HFFc6 (cell line): ENCODE measurements at regions not wholly inside any gene's neighbourhood (a gene's known extent, or its start where the extent isn't known, plus 50 kb on each side); places are given as distances from the start of the nearest gene placed in this dataset.

ENCODE experiments used
- DNase-seq: peaks from one replicate; pipeline ENCODE4 v3.0.0-alpha.2; 2018
- H3K27ac Mint-ChIP-seq: 2 replicates; pipeline ENCODE4 v1.8.0; 2020; ENCODE audit warnings: mild to moderate bottlenecking, mixed read lengths
- H3K27me3 Mint-ChIP-seq: 2 replicates; pipeline ENCODE4 v1.8.0; 2021; ENCODE audit warnings: mild to moderate bottlenecking, moderate library complexity, mixed read lengths; ENCODE audit not compliant: insufficient read depth
- H3K36me3 Mint-ChIP-seq: 2 replicates; pipeline ENCODE4 v1.8.0; 2021; ENCODE audit warnings: low read depth, mixed read lengths
- H3K4me1 Mint-ChIP-seq: 2 replicates; pipeline ENCODE4 v1.8.0; 2020; ENCODE audit warnings: low read depth, mixed read lengths
- H3K4me3 Mint-ChIP-seq: 2 replicates; pipeline ENCODE4 v1.8.0; 2020; ENCODE audit warnings: mild to moderate bottlenecking, moderate library complexity, mixed read lengths
- H3K9me3 Mint-ChIP-seq: 2 replicates; pipeline ENCODE4 v1.8.0; 2020; ENCODE audit warnings: mild to moderate bottlenecking, mixed read lengths
- TF ChIP-seq, protein P1 (sequence below): fragments of 200-600 bp; sonication (generic); IDR thresholded peaks from 2 replicates; pipeline ENCODE4 v1.5.0; 2021; ENCODE audit warnings: antibody characterized with exemption, mild to moderate bottlenecking

DNA sequence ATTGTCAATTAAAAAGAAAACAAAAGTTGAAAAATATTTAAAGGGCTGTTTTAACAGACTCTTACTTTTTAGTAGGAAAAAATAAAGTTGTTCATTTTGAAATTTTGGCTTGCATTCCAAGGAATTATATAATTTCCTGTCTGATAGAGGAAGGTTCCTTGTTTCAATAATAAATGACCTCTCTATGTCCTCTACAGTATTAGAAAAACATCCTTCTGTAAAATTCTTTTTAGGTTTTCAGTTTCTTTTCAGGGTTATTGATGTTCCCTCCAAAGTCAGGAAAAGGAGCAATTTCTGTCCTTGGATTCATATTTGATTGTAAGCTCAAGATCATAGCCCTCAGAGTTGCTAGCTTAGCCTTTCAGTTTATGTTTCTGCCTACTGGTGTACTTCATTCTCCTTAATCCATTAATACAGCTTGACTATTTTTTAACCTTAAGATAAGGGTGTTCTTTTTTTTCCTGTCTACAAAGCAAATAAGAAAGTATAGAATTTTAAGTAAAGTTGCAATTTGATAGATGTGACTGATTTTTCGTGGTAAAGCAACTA lies 125.2 kb upstream of the COL3A1 start:
- Mint-ChIP-seq H3K4me1 (peaks cover 34% of the 10 kb centered on the region), H3K27me3 (no peaks in the 10 kb centered on the region), H3K4me3 (no peak overlapping the region), H3K27ac (no peak overlapping the region), H3K9me3 (no peaks in the 10 kb centered on the region), H3K36me3 (peaks cover 4% of the 10 kb centered on the region; the same call in 1 of the 2 replicates)
- DNase-seq, result no peak
- TF ChIP-seq, protein P1, sequence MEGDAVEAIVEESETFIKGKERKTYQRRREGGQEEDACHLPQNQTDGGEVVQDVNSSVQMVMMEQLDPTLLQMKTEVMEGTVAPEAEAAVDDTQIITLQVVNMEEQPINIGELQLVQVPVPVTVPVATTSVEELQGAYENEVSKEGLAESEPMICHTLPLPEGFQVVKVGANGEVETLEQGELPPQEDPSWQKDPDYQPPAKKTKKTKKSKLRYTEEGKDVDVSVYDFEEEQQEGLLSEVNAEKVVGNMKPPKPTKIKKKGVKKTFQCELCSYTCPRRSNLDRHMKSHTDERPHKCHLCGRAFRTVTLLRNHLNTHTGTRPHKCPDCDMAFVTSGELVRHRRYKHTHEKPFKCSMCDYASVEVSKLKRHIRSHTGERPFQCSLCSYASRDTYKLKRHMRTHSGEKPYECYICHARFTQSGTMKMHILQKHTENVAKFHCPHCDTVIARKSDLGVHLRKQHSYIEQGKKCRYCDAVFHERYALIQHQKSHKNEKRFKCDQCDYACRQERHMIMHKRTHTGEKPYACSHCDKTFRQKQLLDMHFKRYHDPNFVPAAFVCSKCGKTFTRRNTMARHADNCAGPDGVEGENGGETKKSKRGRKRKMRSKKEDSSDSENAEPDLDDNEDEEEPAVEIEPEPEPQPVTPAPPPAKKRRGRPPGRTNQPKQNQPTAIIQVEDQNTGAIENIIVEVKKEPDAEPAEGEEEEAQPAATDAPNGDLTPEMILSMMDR, result no peak

DNA sequence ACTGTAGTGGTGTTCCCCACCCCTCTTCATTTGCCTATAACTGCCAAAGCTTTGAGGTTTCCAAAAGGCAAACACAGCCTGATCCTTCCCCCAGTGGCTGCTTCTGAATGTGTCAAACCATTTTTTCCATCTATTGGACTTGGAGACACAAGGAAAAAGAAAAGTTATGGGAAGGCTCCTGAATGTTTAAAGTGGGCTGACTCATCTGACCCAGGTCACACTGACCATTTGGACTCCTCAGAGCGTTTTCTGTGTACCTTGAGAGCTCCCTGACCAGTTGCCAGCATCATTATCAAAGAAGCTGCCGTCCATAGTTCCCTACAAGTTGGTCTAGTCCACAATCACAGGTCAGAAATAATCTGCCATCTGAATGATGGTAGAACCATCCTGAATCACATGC lies 123.4 kb upstream of the COL3A1 start:
- TF ChIP-seq, protein P1, result no peak
- H3K9me3 Mint-ChIP-seq, result no peaks in the 10 kb centered on the region
- H3K36me3 Mint-ChIP-seq, result peaks cover 4% of the 10 kb centered on the region; the same call in 1 of the 2 replicates
- no peak overlapping the region for H3K4me3 Mint-ChIP-seq
- peaks cover 39% of the 10 kb centered on the region for H3K4me1 Mint-ChIP-seq
- H3K27ac Mint-ChIP-seq, result no peak overlapping the region
- no peak for DNase-seq
- no peaks in the 10 kb centered on the region for H3K27me3 Mint-ChIP-seq

DNA sequence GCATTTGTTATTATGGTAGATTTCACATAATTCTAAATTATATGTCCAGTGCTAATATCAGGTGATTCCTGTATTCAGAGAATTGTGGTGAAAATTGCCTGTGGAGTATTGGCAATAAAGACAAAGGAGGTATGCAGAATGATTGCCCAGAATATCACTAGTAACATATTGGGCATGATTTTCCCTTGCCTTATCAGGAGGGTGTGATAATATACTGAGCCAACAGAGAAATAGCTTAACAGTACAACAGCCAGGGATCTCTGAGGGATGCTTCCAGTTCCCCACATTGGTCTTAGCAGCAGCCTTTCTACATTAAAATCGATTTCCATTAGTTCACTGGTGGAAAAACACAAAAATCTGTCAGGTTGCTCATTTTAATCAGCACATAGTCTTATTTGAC lies 122.9 kb upstream of the COL3A1 start:
- Mint-ChIP-seq H3K27me3 (no peaks in the 10 kb centered on the region), H3K4me3 (no peak overlapping the region), H3K4me1 (peaks cover 39% of the 10 kb centered on the region), H3K9me3 (no peaks in the 10 kb centered on the region), H3K36me3 (peaks cover 4% of the 10 kb centered on the region; the same call in 1 of the 2 replicates), H3K27ac (no peak overlapping the region)
- TF ChIP-seq, protein P1, result no peak
- DNase-seq, result no peak

DNA sequence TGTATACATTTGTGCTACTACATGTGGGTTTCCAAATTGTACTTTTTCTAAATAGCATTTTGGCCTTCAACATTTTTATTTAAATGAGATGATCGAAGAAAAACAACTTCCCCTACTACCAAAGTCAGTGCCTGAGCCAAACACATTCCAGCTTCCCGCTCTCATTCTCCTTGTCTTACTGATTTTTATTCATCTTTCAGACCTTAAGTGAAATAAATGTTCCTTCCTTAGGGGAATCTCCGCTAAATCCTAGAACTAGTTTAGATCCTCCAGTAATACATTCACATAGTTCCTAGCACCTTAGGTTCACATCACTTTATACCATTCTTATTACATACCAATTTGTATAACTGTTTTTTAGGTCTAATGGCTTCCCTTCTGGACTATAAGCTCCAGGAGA lies 122.3 kb upstream of the COL3A1 start:
- no peaks in the 10 kb centered on the region for H3K27me3 Mint-ChIP-seq
- H3K36me3 Mint-ChIP-seq, result no peaks in the 10 kb centered on the region
- no peak for DNase-seq
- no peaks in the 10 kb centered on the region for H3K9me3 Mint-ChIP-seq
- peaks cover 39% of the 10 kb centered on the region for H3K4me1 Mint-ChIP-seq
- TF ChIP-seq, protein P1, result no peak
- no peak overlapping the region for H3K4me3 Mint-ChIP-seq
- H3K27ac Mint-ChIP-seq, result no peak overlapping the region

DNA sequence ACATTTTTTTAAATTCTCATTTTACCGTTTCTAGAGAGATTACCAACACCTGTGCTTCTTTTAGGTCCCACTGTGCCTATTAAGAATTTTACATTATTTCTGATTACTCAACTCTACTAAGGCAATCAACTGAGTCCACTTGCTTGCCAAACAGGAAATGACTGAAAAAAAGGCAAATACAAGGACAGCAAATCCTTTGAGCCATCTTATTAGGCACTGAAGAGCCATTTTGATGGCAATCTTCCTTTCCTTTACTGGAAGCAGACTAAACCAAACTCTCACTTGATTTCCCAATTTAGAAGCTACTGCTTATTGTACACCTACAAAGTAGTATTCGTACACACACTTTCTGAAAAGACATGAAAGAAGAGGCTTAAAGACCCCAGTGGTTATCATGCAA lies 121.4 kb upstream of the COL3A1 start:
- TF ChIP-seq, protein P1, result no peak
- peak; percentile 4 for DNase-seq
- H3K27ac Mint-ChIP-seq, result peak overlapping the region; percentile 2; the same call in 1 of the 2 replicates
- no peaks in the 10 kb centered on the region for H3K27me3 Mint-ChIP-seq
- no peaks in the 10 kb centered on the region for H3K36me3 Mint-ChIP-seq
- no peaks in the 10 kb centered on the region for H3K9me3 Mint-ChIP-seq
- H3K4me3 Mint-ChIP-seq, result no peak overlapping the region
- H3K4me1 Mint-ChIP-seq, result peaks cover 39% of the 10 kb centered on the region
